ENCODE measurements at regions not wholly inside any gene's neighbourhood (a gene's known extent, or its start where the extent isn't known, plus 50 kb on each side); places are given as distances from the start of the nearest gene placed in this dataset.

DNA sequence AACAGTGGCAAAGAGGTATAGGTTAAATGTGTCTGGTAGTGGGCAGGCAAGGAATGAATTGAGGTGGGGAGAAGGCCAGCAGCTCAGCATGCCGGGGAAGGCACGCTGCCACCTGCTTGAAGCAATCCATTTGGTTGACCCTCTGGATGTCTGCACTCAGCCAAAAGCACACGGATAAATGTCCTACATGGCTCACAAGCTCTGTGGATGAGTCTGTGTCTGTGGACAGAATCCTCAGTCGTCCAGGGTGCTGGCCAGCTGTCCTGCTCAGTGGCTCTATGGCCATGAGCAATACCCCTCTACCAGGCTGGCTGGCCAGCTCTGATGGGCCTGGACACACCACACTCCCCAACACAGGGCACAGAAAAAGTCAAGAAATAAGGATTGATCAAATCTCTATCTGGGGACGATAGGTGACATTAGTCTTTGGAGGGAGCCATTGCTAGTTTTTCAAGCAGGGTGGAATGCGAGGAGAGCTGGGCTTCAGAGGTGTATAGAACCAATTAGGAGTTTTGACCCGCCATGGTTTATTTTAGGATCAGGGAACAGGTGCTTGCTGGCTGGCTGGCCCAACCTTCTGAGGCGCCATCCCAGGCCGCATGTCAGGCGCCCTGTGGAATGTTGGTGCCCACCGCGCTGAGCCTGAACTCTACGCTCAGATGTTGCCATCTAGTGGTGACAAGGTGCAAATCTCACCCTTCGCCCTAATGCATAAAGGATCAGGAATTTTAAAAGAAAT is 493.4 kb downstream of the TNS3 start:
- TF ChIP-seq, protein P1, sequence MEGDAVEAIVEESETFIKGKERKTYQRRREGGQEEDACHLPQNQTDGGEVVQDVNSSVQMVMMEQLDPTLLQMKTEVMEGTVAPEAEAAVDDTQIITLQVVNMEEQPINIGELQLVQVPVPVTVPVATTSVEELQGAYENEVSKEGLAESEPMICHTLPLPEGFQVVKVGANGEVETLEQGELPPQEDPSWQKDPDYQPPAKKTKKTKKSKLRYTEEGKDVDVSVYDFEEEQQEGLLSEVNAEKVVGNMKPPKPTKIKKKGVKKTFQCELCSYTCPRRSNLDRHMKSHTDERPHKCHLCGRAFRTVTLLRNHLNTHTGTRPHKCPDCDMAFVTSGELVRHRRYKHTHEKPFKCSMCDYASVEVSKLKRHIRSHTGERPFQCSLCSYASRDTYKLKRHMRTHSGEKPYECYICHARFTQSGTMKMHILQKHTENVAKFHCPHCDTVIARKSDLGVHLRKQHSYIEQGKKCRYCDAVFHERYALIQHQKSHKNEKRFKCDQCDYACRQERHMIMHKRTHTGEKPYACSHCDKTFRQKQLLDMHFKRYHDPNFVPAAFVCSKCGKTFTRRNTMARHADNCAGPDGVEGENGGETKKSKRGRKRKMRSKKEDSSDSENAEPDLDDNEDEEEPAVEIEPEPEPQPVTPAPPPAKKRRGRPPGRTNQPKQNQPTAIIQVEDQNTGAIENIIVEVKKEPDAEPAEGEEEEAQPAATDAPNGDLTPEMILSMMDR (IDR thresholded peaks at IDR 0.05; ENCODE audit: extremely low read depth, low read depth, low read length) = peak; percentile 85
- no peaks in the 10 kb centered on the region for H3K79me2 ChIP-seq (ENCODE audit: insufficient read depth, low read length)
- no peaks in the 10 kb centered on the region for H3K9me3 ChIP-seq (ENCODE audit: low read depth, low read length)
- peak; percentile 84 for DNase-seq (ENCODE audit: insufficient read length, low spot score, missing footprints)
- peaks cover 40% of the 10 kb centered on the region for H3K4me1 ChIP-seq (ENCODE audit: insufficient read depth, low read length)
- H3K4me2 ChIP-seq (ENCODE audit: insufficient read depth, low read length) = no peak overlapping the region
- H4K20me1 ChIP-seq (ENCODE audit: insufficient read depth, low read length) = no peaks in the 10 kb centered on the region
- H3K27ac ChIP-seq (ENCODE audit: low read depth, low read length) = peak overlapping the region; percentile 69
- H3K4me3 ChIP-seq (ENCODE audit: insufficient read depth, low read length) = no peak overlapping the region
- no peaks in the 10 kb centered on the region for H3K36me3 ChIP-seq (ENCODE audit: insufficient read depth, low read length)
- no peaks in the 10 kb centered on the region for H3K27me3 ChIP-seq (ENCODE audit: insufficient read depth, low read length)
- peak overlapping the region; percentile 28 for H2AFZ ChIP-seq (ENCODE audit: low read length)

DNA sequence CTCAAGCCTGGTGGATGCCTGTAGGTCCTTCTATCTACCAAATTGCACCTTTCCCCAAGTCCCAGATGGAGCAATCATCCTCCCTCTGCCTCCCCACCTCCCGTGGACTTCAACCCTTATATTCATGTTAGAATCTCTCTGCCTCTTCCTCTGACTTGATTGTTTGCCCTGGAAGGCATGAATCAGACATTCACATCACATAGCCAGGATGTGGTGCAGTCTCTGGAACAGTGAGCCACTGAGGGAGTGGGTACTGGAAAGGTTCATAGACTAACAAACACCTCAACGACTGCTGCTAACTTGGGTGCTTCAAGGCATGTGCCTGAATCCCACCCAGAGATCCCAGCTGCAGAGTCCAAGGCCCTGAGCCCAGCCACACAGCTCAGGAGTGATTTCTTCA is 494.0 kb downstream of the TNS3 start:
- Histone ChIP-seq H3K27ac (ENCODE audit: low read depth, low read length) (peak overlapping the region; percentile 69), H3K36me3 (ENCODE audit: insufficient read depth, low read length) (no peaks in the 10 kb centered on the region), H3K27me3 (ENCODE audit: insufficient read depth, low read length) (no peaks in the 10 kb centered on the region), H3K4me1 (ENCODE audit: insufficient read depth, low read length) (peaks cover 34% of the 10 kb centered on the region), H3K4me2 (ENCODE audit: insufficient read depth, low read length) (no peak overlapping the region), H3K4me3 (ENCODE audit: insufficient read depth, low read length) (no peak overlapping the region), H2AFZ (ENCODE audit: low read length) (peak overlapping the region; percentile 28), H3K79me2 (ENCODE audit: insufficient read depth, low read length) (no peaks in the 10 kb centered on the region), H3K9me3 (ENCODE audit: low read depth, low read length) (no peaks in the 10 kb centered on the region), H4K20me1 (ENCODE audit: insufficient read depth, low read length) (no peaks in the 10 kb centered on the region)
- DNase-seq (ENCODE audit: insufficient read length, low spot score, missing footprints) = peak; percentile 54
- TF ChIP-seq, protein P1 (IDR thresholded peaks at IDR 0.05; ENCODE audit: extremely low read depth, low read depth, low read length) = no peak

DNA sequence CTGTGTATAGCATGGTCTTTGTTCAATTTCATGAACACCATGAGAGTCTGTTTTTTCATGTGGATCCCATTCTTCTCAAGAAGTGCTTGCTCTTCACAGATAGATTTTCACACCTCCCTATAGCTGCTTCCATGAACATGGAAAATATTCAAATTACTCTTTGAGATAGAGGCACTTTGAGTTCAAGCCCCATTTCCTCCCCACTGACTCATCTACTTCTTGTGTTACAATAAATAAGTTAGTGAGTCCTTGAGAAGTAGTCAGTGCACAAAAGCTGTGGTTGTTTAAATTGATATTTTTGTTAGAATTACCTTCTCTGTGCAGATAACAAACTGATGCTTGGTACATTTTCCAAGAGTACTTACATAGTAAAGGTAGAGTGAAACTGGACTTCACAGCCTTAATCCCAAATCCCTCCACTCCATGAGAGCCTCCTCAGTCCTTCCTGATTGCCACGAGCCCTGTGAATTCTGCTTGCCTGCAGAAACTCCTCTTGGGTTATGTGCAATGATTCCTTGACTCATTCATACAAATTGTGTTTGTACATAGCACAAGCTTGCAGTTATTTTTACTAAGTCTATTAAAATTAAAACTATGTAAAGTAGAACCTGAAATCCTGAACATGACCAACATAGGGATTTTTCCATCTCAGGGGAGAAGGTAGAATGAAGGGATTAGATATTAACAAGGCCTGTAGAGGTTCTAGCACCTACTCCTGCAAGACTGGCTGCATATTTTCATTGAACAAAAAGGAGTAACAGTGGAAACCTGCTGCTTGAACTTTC is 496.2 kb downstream of the TNS3 start:
- Histone ChIP-seq H3K9me3 (ENCODE audit: low read depth, low read length) (no peaks in the 10 kb centered on the region), H3K4me1 (ENCODE audit: insufficient read depth, low read length) (peaks cover 23% of the 10 kb centered on the region), H3K36me3 (ENCODE audit: insufficient read depth, low read length) (no peaks in the 10 kb centered on the region), H2AFZ (ENCODE audit: low read length) (no peak overlapping the region), H3K79me2 (ENCODE audit: insufficient read depth, low read length) (no peaks in the 10 kb centered on the region), H3K4me2 (ENCODE audit: insufficient read depth, low read length) (no peak overlapping the region), H4K20me1 (ENCODE audit: insufficient read depth, low read length) (no peaks in the 10 kb centered on the region), H3K27ac (ENCODE audit: low read depth, low read length) (no peak overlapping the region), H3K27me3 (ENCODE audit: insufficient read depth, low read length) (no peaks in the 10 kb centered on the region), H3K4me3 (ENCODE audit: insufficient read depth, low read length) (no peak overlapping the region)
- peak; percentile 21 for DNase-seq (ENCODE audit: insufficient read length, low spot score, missing footprints)
- TF ChIP-seq, protein P1 (IDR thresholded peaks at IDR 0.05; ENCODE audit: extremely low read depth, low read depth, low read length) = no peak

All from osteoblast (primary cell).